IMR-90 (cell line): ENCODE measurements at regions not wholly inside any gene's neighbourhood (a gene's known extent, or its start where the extent isn't known, plus 50 kb on each side); places are given as distances from the start of the nearest gene placed in this dataset.

Experiments used
- ATAC-seq: fragments of 200-7000 bp; cut with Tn5 transposase; 2 replicates; pipeline ENCODE4 v1.9.1; 2020; ENCODE audit warnings: low read depth, mild to moderate bottlenecking, moderate library complexity
- BruUV-seq: library from RNA; stranded (reverse); fragments of 400-500 nt; replicated peaks from 2 replicates; lab custom pipeline; 2021; lab: Mats Ljungman, UMichigan
- CTCF ChIA-PET: fragments of 300-600 bp; formaldehyde crosslinking; extraction: SDS; loops from one replicate; lab custom pipeline; 2021; ENCODE audit warnings: antibody characterized with exemption; lab: Yijun Ruan, JAX
- POLR2A ChIA-PET: fragments of 300-600 bp; sonication (Branson Sonifier 250); formaldehyde crosslinking; loops from one replicate; lab custom pipeline; 2022; ENCODE audit warnings: antibody characterized with exemption; ENCODE audit not compliant: unreplicated experiment; lab: Charles Lee
- DNase-seq: peaks from one replicate; pipeline ENCODE4 v3.0.0; 2013
- H2AFZ ChIP-seq: replicated peaks from 2 replicates; pipeline ENCODE3; 2013; ENCODE audit warnings: low read length, mild to moderate bottlenecking; ENCODE audit not compliant: poor library complexity
- H2AK5ac ChIP-seq: 2 replicates; pipeline ENCODE4 v1.6.1; 2013; ENCODE audit warnings: low read depth, low read length, inconsistent platforms
- H2AK9ac ChIP-seq: replicated peaks from 2 replicates; pipeline ENCODE3; 2013; ENCODE audit warnings: mild to moderate bottlenecking, low read depth, low read length, moderate library complexity; ENCODE audit not compliant: poor library complexity
- H2BK120ac ChIP-seq: 2 replicates; pipeline ENCODE4 v1.6.1; 2013; ENCODE audit warnings: low read depth, low read length, inconsistent platforms
- H2BK15ac ChIP-seq: 3 replicates; pipeline ENCODE4 v1.6.1; 2013; ENCODE audit warnings: low read depth, low read length, inconsistent platforms
- H2BK20ac ChIP-seq: 2 replicates; pipeline ENCODE4 v1.6.1; 2013; ENCODE audit warnings: low read depth, mild to moderate bottlenecking, inconsistent platforms, low read length, moderate library complexity
- H2BK5ac ChIP-seq: 2 replicates; pipeline ENCODE4 v1.6.1; 2013; ENCODE audit warnings: mild to moderate bottlenecking, low read depth, low read length, inconsistent platforms; ENCODE audit not compliant: poor library complexity, severe bottlenecking
- H3K14ac ChIP-seq: replicated peaks from 2 replicates; pipeline ENCODE4 v1.6.1; 2013; ENCODE audit warnings: low read depth, low read length, inconsistent platforms
- H3K18ac ChIP-seq: 2 replicates; pipeline ENCODE4 v1.6.1; 2013; ENCODE audit warnings: low read depth, low read length, control low read depth
- H3K23ac ChIP-seq: 2 replicates; pipeline ENCODE4 v1.6.1; 2013; ENCODE audit warnings: low read depth, low read length, inconsistent platforms
- H3K27ac ChIP-seq: 2 replicates; pipeline ENCODE4 v1.5.1; 2013; ENCODE audit warnings: mild to moderate bottlenecking, control low read depth, low read length; ENCODE audit not compliant: insufficient read depth
- H3K27me3 ChIP-seq: 2 replicates; pipeline ENCODE4 v1.6.1; 2013; ENCODE audit warnings: low read length; ENCODE audit not compliant: control insufficient read depth, insufficient read depth
- H3K36me3 ChIP-seq: 2 replicates; pipeline ENCODE4 v1.6.1; 2013; ENCODE audit warnings: low read length, mixed read lengths; ENCODE audit not compliant: control insufficient read depth, insufficient read depth
- H3K4ac ChIP-seq: 2 replicates; pipeline ENCODE4 v1.6.1; 2013; ENCODE audit warnings: low read depth, low read length, inconsistent platforms
- H3K4me1 ChIP-seq: 2 replicates; pipeline ENCODE4 v1.6.1; 2013; ENCODE audit warnings: low read length, mixed read lengths; ENCODE audit not compliant: control insufficient read depth, insufficient read depth
- H3K4me2 ChIP-seq: 2 replicates; pipeline ENCODE4 v1.6.1; 2013; ENCODE audit warnings: low read depth, mild to moderate bottlenecking, control low read depth, low read length, moderate library complexity
- H3K4me3 ChIP-seq: 2 replicates; pipeline ENCODE4 v1.5.1; 2013; ENCODE audit warnings: low read depth, mild to moderate bottlenecking, control low read depth, low read length, moderate library complexity; ENCODE audit not compliant: insufficient read depth
- H3K56ac ChIP-seq: 2 replicates; pipeline ENCODE4 v1.6.1; 2013; ENCODE audit warnings: low read length, inconsistent platforms; ENCODE audit not compliant: insufficient read depth; ENCODE audit errors: extremely low read depth
- H3K79me1 ChIP-seq, 2 experiments: 2 replicates each; pipeline ENCODE4 v1.6.1; 2013; ENCODE audit warnings: low read length in 2 of 2, inconsistent platforms in 1 of 2, low read depth in 1 of 2
- H3K9ac ChIP-seq: 2 replicates; pipeline ENCODE4 v1.6.1; 2013; ENCODE audit warnings: low read depth, low read length, control low read depth
- H3K9me1 ChIP-seq: 2 replicates; pipeline ENCODE4 v1.6.1; 2013; ENCODE audit warnings: low read length, inconsistent platforms; ENCODE audit not compliant: insufficient read depth
- H3K9me3 ChIP-seq: 2 replicates; pipeline ENCODE4 v1.6.1; 2013; ENCODE audit warnings: low read length; ENCODE audit not compliant: control insufficient read depth, insufficient read depth
- H4K20me1 ChIP-seq: 2 replicates; pipeline ENCODE4 v1.6.1; 2013; ENCODE audit warnings: low read length, inconsistent platforms; ENCODE audit not compliant: insufficient read depth
- H4K5ac ChIP-seq: 2 replicates; pipeline ENCODE4 v1.6.1; 2013; ENCODE audit warnings: mild to moderate bottlenecking, low read depth, low read length, control low read depth
- H4K8ac ChIP-seq, 2 experiments: 2 replicates each; pipeline ENCODE4 v1.6.1; 2013; ENCODE audit warnings: low read depth in 2 of 2, low read length in 2 of 2, control low read depth in 1 of 2, inconsistent platforms in 1 of 2
- H4K91ac ChIP-seq: 2 replicates; pipeline ENCODE4 v1.6.1; 2013; ENCODE audit warnings: low read depth, low read length, inconsistent platforms; ENCODE audit not compliant: insufficient read depth
- BHLHE40 ChIP-seq: fragments of 150-350 bp; IDR thresholded peaks from 2 replicates; pipeline ENCODE4 v1.6.1; 2016; ENCODE audit warnings: mild to moderate bottlenecking, low read depth, low read length
- CEBPB ChIP-seq: IDR thresholded peaks from 2 replicates; pipeline ENCODE4 v1.6.1; 2012; ENCODE audit warnings: low read depth, low read length, improper control_type of control experiment
- CHD1 ChIP-seq: IDR thresholded peaks from 2 replicates; pipeline ENCODE4 v1.6.1; 2012; ENCODE audit warnings: low read depth, low read length, improper control_type of control experiment
- CTCF ChIP-seq: conservative IDR thresholded peaks from 2 replicates; pipeline ENCODE4 v1.5.1; 2012; ENCODE audit warnings: mild to moderate bottlenecking, low read depth, low read length, improper control_type of control experiment
- FOS ChIP-seq: fragments of 150-350 bp; IDR thresholded peaks from 2 replicates; pipeline ENCODE4 v1.6.1; 2016; ENCODE audit warnings: low read depth, low read length
- MAZ ChIP-seq: IDR thresholded peaks from 2 replicates; pipeline ENCODE4 v1.6.1; 2012; ENCODE audit warnings: low read depth, mild to moderate bottlenecking, low read length, improper control_type of control experiment, moderate library complexity, borderline replicate concordance
- MXI1 ChIP-seq: IDR thresholded peaks from 2 replicates; pipeline ENCODE4 v1.6.1; 2012; ENCODE audit warnings: low read depth, mild to moderate bottlenecking, low read length, moderate library complexity, borderline replicate concordance
- NFE2L2 ChIP-seq: fragments of 150-350 bp; IDR thresholded peaks from 2 replicates; pipeline ENCODE4 v1.6.1; 2016; ENCODE audit warnings: low read depth, mild to moderate bottlenecking, low read length
- RCOR1 ChIP-seq: IDR thresholded peaks from 2 replicates; pipeline ENCODE4 v1.6.1; 2012; ENCODE audit warnings: mild to moderate bottlenecking, low read length, improper control_type of control experiment; ENCODE audit not compliant: insufficient replicate concordance
- RFX5 ChIP-seq: IDR thresholded peaks from 2 replicates; pipeline ENCODE4 v1.8.0; 2012; ENCODE audit warnings: low read depth, mild to moderate bottlenecking, low read length, moderate library complexity
- SMC3 ChIP-seq: fragments of 150-350 bp; IDR thresholded peaks from 2 replicates; pipeline ENCODE4 v1.6.1; 2016; ENCODE audit warnings: low read depth, mild to moderate bottlenecking, antibody characterized with exemption, low read length, moderate library complexity
- WGBS, 2 experiments: methylation state at CpG; one replicate each; pipeline versions ENCODE4 v1.1.5 to v1.1.7; 2013; ENCODE audit warnings: missing lambda C conversion rate in 2 of 2; ENCODE audit not compliant: insufficient read length in 1 of 2; ENCODE audit errors: extremely low coverage in 2 of 2; 5-methylcytosine and 5-hydroxymethylcytosine counted together
- dilution Hi-C: fragments of 300-500 bp; cut with HindIII; formaldehyde crosslinking; loops from one replicate; pipeline ENCODE4 v1.14.3; 2018; ENCODE audit warnings: low sequenced_read_pairs; ENCODE audit not compliant: unreplicated experiment
- in situ Hi-C: fragments of 300-500 bp; cut with MboI; formaldehyde crosslinking; loops from 3 replicates; pipeline ENCODE4 v1.14.3; 2019; ENCODE audit warnings: low sequenced_read_pairs, inconsistent platforms, mixed read lengths
- intact Hi-C: fragments of 100-400 bp; cut with micrococcal nuclease; formaldehyde crosslinking; loops from 2 replicates; pipeline ENCODE4 v1.10.0; 2022
- TF ChIP-seq, protein P1 (sequence below): fragments of 150-350 bp; IDR thresholded peaks from 2 replicates; pipeline ENCODE4 v1.6.1; 2017; ENCODE audit warnings: mild to moderate bottlenecking, antibody characterized with exemption, low read length, low read depth
- TF ChIP-seq, protein P2 (sequence below): fragments of 150-350 bp; IDR thresholded peaks from 2 replicates; pipeline ENCODE4 v1.6.1; 2016; ENCODE audit warnings: low read depth, mild to moderate bottlenecking, low read length, moderate library complexity, borderline replicate concordance

DNA sequence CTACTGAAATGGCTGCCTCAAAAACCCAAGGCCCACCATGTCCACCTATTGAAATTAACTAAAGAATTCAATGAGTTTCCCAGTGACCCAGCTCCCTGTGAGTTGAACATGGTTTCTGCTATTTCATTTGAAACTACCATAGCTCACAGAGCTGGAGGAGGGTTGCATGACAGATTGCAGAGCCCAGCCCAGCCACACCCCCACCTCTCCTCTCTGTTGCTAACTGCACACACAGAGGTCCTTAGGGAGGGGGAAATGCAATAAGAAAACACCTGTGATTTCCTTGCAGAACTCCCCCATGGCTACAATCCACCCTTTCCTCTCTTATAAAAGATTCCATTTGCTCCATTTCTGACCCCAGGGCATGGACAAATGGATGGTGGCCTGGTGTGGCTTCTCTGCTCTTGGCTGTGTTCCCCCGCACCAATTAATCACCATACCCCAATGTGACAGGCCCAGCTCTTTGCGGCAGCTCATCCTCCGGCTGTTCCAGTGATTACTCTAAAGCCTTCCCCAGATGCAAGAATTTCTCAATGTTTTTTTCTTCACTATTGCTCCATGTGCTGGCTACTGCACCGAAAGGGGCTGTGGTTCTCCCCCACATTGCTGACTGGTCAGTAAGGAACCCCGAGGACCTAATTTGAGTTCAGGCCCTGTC is 208.4 kb upstream of the KBTBD8 start:
- ATAC-seq (no peak; the same call in none of the 2 replicates), DNase-seq (no peak)
- peak overlapping the region; percentile 35 for H2BK20ac ChIP-seq
- no peak overlapping the region for H3K4me2 ChIP-seq
- peak overlapping the region; percentile 11; the same call in 1 of the 2 replicates for H2BK120ac ChIP-seq
- H3K56ac ChIP-seq, result no peak overlapping the region
- TF ChIP-seq CEBPB (no peak), MAZ (no peak), BHLHE40 (no peak), MXI1 (no peak), RFX5 (no peak), CHD1 (no peak), FOS (no peak), CTCF (no peak), NFE2L2 (no peak), RCOR1 (no peak), SMC3 (no peak)
- TF ChIP-seq, protein P1, sequence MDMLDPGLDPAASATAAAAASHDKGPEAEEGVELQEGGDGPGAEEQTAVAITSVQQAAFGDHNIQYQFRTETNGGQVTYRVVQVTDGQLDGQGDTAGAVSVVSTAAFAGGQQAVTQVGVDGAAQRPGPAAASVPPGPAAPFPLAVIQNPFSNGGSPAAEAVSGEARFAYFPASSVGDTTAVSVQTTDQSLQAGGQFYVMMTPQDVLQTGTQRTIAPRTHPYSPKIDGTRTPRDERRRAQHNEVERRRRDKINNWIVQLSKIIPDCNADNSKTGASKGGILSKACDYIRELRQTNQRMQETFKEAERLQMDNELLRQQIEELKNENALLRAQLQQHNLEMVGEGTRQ, result no peak
- TF ChIP-seq, protein P2, sequence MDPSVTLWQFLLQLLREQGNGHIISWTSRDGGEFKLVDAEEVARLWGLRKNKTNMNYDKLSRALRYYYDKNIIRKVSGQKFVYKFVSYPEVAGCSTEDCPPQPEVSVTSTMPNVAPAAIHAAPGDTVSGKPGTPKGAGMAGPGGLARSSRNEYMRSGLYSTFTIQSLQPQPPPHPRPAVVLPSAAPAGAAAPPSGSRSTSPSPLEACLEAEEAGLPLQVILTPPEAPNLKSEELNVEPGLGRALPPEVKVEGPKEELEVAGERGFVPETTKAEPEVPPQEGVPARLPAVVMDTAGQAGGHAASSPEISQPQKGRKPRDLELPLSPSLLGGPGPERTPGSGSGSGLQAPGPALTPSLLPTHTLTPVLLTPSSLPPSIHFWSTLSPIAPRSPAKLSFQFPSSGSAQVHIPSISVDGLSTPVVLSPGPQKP, result no peak
- H3K4ac ChIP-seq, result no peak overlapping the region
- peaks cover 10% of the 10 kb centered on the region for H3K4me1 ChIP-seq
- dilution Hi-C loops, result no loop called here
- BruUV-seq, result no TSS peak
- H3K9ac ChIP-seq, result no peak overlapping the region
- H2AK9ac ChIP-seq, result no peak overlapping the region
- no peaks in the 10 kb centered on the region for H4K20me1 ChIP-seq
- no peaks in the 10 kb centered on the region for H3K27me3 ChIP-seq
- peak overlapping the region; percentile 60 for H2AFZ ChIP-seq
- no peak overlapping the region for H3K27ac ChIP-seq
- no peaks in the 10 kb centered on the region for H3K36me3 ChIP-seq
- no peak overlapping the region for H3K23ac ChIP-seq
- CTCF ChIA-PET, result no interaction called here
- WGBS, 2 experiments, result no CpG with 5 or more reads among the region's 5 CpGs
- 0 out of 2 replicates have a peak overlapping the region, but pooled peaks have one; percentile 40 for H3K14ac ChIP-seq
- no peak overlapping the region for H4K5ac ChIP-seq
- in situ Hi-C loops, result no loop called here
- no peak overlapping the region for H3K18ac ChIP-seq
- no peak overlapping the region for H4K8ac ChIP-seq
- H2AK5ac ChIP-seq, result peak overlapping the region; percentile 63; the same call in 1 of the 2 replicates
- H3K9me1 ChIP-seq, result 0 out of 2 replicates have a peak, but pooled peaks cover 8% of the 10 kb centered on the region
- no peaks in the 10 kb centered on the region for H3K79me1 ChIP-seq
- POLR2A ChIA-PET, result no interaction called here
- H4K91ac ChIP-seq, result no peak overlapping the region; the same call in 1 of the 2 replicates
- no peak overlapping the region for H2BK5ac ChIP-seq
- no peaks in the 10 kb centered on the region for H3K9me3 ChIP-seq
- H2BK15ac ChIP-seq, result peak overlapping the region; percentile 67; the same call in 1 of the 3 replicates
- no peak overlapping the region for H3K4me3 ChIP-seq
- intact Hi-C loops, result no loop called here
